ENCODE measurements at regions not wholly inside any gene's neighbourhood (a gene's known extent, or its start where the extent isn't known, plus 50 kb on each side); places are given as distances from the start of the nearest gene placed in this dataset.

DNA sequence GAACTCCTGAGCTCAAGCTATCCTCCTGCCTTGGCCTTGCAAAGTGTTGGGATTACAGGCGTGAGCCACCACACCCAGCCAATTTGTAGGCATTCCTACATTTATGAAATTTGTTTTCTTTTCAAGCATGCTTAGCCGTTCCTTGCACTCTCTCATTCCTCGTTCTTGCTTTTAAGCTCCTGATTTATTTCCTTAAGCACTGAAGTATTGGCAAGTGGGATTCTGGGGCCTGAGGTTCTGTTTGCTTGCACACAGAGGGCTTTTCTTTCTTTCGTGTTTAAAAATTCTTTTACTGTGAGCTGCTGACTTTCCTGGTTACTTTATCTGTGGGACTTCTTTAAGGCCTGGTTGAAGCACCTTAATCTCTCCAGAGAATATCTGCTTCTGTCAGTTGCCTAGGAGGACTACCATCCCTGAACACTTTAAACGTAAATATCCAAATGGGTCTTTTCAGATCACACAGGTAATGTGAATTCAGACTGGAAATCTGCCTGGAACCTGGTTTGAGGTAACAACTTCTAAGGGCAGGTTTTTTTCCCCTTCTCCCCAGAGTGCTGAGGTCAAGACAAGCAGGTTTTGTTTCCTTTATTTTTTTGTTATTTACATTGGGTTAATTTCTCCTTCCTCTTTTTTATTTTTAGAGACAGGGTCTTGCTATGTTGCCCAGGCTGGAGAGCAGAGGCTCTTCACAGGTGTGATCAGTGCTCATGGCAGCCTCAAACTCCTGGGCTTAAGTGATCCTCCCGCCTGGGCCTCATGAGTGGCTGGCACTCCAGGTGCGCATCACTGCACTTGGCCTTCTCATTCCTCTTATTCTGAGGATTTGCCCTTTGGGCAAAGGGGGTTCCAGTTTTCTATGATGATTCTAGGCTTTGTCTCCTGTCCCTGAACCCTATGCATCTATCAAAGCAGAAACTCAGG is 102.9 kb downstream of the PFKFB3 start:
- ATAC-seq (no peak), DNase-seq (no peak)
- H3K9me3 Mint-ChIP-seq, result no peaks in the 10 kb centered on the region
- H3K4me3 Mint-ChIP-seq, result no peak overlapping the region
- H3K4me1 Mint-ChIP-seq, result peaks cover 16% of the 10 kb centered on the region
- no peak overlapping the region for H3K27ac Mint-ChIP-seq
- no peaks in the 10 kb centered on the region for H3K27me3 Mint-ChIP-seq
- H3K36me3 Mint-ChIP-seq (ENCODE audit: low read depth), result no peaks in the 10 kb centered on the region

DNA sequence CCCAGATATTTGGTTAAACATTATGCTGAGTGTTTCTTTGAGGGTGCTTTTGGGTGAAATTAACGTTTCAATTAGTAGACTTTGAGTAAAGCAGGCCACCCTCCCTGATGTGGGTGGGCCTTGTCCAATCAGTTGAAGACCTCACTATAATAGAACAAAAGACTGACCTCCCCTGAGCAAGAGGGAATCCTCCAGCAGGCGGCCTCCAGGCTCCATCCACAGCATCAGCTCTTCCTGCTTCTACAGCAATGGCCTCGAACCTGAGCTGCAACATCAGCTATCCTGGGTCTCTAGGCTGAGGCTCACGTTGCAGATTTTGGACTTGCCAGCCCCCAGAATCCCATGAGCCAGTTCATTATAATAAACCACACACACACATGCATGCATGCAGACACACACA is 104.2 kb downstream of the PFKFB3 start:
- Mint-ChIP-seq H3K4me1 (peaks cover 11% of the 10 kb centered on the region), H3K27ac (no peak overlapping the region), H3K36me3 (ENCODE audit: low read depth) (no peaks in the 10 kb centered on the region), H3K4me3 (no peak overlapping the region), H3K9me3 (no peaks in the 10 kb centered on the region), H3K27me3 (no peaks in the 10 kb centered on the region)
- DNase-seq (no peak), ATAC-seq (no peak)

GRCh38 chr10:6309816-6310215 is 107.1 kb downstream of the PFKFB3 start:
- H3K9me3 Mint-ChIP-seq, result no peaks in the 10 kb centered on the region
- no peak for ATAC-seq
- no peaks in the 10 kb centered on the region for H3K36me3 Mint-ChIP-seq (ENCODE audit: low read depth)
- H3K27ac Mint-ChIP-seq, result no peak overlapping the region
- no peak for DNase-seq
- H3K4me3 Mint-ChIP-seq, result no peak overlapping the region
- peaks cover 11% of the 10 kb centered on the region for H3K4me1 Mint-ChIP-seq
- H3K27me3 Mint-ChIP-seq, result no peaks in the 10 kb centered on the region

DNA sequence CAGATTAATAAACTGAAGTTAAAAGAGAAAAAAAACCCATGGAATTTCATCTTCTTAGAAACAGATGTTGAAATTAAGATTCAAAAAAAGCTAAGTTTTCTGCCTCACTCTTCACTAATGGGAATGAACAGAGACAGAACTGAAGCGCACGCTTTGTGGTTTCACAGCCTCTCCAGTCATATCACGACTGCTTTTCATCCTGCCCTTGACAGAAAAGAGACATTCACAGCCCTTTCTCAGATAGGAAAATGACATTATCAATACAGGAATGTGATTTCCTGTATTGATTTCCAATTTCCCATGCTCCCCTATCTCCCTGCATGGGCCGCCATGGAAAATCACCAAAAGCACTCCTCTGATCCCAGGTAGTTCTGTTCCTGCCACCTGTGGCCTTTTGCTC is 108.2 kb downstream of the PFKFB3 start:
- Mint-ChIP-seq H3K9me3 (no peaks in the 10 kb centered on the region), H3K27ac (no peak overlapping the region), H3K36me3 (ENCODE audit: low read depth) (no peaks in the 10 kb centered on the region), H3K4me3 (no peak overlapping the region), H3K27me3 (no peaks in the 10 kb centered on the region), H3K4me1 (peaks cover 7% of the 10 kb centered on the region)
- DNase-seq (no peak), ATAC-seq (no peak)

- H3K36me3 Mint-ChIP-seq (ENCODE audit: low read depth), result no peaks in the 10 kb centered on the region
- ATAC-seq (no peak), DNase-seq (no peak)
- H3K4me1 Mint-ChIP-seq, result peaks cover 7% of the 10 kb centered on the region
- no peaks in the 10 kb centered on the region for H3K9me3 Mint-ChIP-seq
- H3K27me3 Mint-ChIP-seq, result no peaks in the 10 kb centered on the region
- no peak overlapping the region for H3K4me3 Mint-ChIP-seq
- H3K27ac Mint-ChIP-seq, result no peak overlapping the region
Observed at GRCh38 chr10:6311700-6312330, 109.1 kb downstream of the PFKFB3 start.

DNA sequence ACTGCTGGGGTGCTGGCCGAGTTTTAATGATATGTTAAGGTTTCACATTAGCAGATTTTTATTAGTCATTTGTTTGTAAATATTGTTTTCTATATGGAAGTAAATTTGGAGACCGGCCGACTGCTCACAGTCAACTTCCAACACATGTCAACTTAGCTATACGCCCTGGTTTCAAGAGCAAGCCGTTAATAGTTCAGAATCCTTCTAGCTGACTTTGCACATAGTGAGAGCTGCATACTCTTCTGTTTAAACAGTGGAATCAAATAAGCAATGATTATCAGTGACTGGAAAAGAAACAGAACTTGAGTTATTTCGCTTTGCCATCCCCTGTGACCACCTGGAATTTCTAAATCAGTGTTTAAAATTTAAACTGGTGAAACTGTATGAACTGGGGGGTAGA is 109.9 kb downstream of the PFKFB3 start:
- Mint-ChIP-seq H3K36me3 (ENCODE audit: low read depth) (no peaks in the 10 kb centered on the region), H3K4me1 (peaks cover 7% of the 10 kb centered on the region), H3K27me3 (no peaks in the 10 kb centered on the region), H3K9me3 (no peaks in the 10 kb centered on the region), H3K4me3 (no peak overlapping the region), H3K27ac (no peak overlapping the region)
- DNase-seq (no peak), ATAC-seq (no peak)

DNA sequence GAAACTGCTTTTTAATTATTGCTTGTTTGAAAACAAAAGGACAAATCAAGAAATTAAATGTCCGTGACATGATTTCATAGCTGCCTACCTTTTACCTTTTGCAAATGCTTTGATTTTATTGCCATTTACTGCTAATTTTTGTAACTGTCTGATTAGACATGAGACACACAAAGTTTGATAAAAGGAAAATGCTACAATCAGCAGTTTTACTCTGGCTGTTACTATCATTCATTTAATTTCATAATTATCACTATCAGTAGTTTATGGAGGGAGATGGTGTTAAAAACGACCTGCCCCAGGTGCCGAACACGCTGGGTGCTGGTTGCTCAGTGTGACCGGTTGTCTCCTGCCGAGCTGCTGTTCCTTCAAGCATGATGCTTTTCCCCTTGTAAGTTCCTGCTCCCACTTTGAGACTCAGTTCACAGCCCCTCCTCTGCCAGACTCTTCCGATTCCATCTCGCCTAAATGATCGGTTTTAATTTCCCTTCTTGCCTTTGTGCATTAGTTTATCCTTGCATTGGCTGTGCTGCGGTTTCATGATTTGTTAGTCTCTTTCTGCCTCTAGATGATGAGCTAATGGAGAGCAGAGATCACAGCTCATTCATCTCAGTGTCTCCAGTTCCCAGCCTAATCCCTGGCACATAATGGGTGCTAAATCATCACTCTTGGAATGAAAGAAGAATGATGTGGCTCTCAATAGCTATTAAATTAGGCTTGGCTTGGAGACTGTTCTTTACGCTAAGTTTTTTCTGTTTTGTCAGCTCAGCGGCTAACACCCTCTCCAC is 110.6 kb downstream of the PFKFB3 start:
- no peak overlapping the region for H3K4me3 Mint-ChIP-seq
- no peaks in the 10 kb centered on the region for H3K27me3 Mint-ChIP-seq
- no peak for ATAC-seq
- no peak overlapping the region for H3K27ac Mint-ChIP-seq
- no peak for DNase-seq
- H3K36me3 Mint-ChIP-seq (ENCODE audit: low read depth), result no peaks in the 10 kb centered on the region
- H3K4me1 Mint-ChIP-seq, result peaks cover 7% of the 10 kb centered on the region
- H3K9me3 Mint-ChIP-seq, result no peaks in the 10 kb centered on the region

- no peak for DNase-seq
- Mint-ChIP-seq H3K27me3 (no peaks in the 10 kb centered on the region), H3K4me1 (peaks cover 8% of the 10 kb centered on the region), H3K9me3 (no peaks in the 10 kb centered on the region), H3K4me3 (no peak overlapping the region), H3K36me3 (ENCODE audit: low read depth) (no peaks in the 10 kb centered on the region), H3K27ac (no peak overlapping the region)
- ATAC-seq, result no peak
Observed at GRCh38 chr10:6314620-6315205, 112.0 kb downstream of the PFKFB3 start.

DNA sequence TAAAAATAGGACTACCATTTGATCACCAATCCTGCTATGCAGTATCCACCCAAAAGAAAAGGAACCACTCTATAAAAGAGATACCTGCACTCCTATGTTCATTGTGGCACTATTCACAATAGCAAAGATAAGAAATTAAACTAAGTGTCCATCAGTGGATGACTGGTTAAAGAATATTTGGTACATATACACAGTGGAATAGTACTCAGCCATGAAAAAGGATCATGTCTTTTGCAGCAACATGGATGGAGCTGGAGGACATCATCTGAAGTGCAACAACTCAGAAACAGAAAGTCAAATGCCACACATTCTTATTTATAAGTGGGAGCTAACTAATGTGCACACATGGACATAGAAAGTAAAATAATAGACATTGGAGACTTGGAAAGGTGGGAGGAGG is 116.4 kb downstream of the PFKFB3 start:
- ATAC-seq (no peak), DNase-seq (no peak)
- no peaks in the 10 kb centered on the region for H3K27me3 Mint-ChIP-seq
- H3K4me1 Mint-ChIP-seq, result peaks cover 7% of the 10 kb centered on the region
- no peaks in the 10 kb centered on the region for H3K36me3 Mint-ChIP-seq (ENCODE audit: low read depth)
- no peak overlapping the region for H3K27ac Mint-ChIP-seq
- no peaks in the 10 kb centered on the region for H3K9me3 Mint-ChIP-seq
- H3K4me3 Mint-ChIP-seq, result no peak overlapping the region

- DNase-seq (no peak), ATAC-seq (peak; percentile 43)
- no peaks in the 10 kb centered on the region for H3K9me3 Mint-ChIP-seq
- no peak overlapping the region for H3K27ac Mint-ChIP-seq
- H3K4me1 Mint-ChIP-seq, result peaks cover 7% of the 10 kb centered on the region
- no peaks in the 10 kb centered on the region for H3K27me3 Mint-ChIP-seq
- H3K36me3 Mint-ChIP-seq (ENCODE audit: low read depth), result no peaks in the 10 kb centered on the region
- H3K4me3 Mint-ChIP-seq, result no peak overlapping the region
Observed at GRCh38 chr10:6320320-6321010, 117.7 kb downstream of the PFKFB3 start.

- Mint-ChIP-seq H3K27me3 (no peaks in the 10 kb centered on the region), H3K27ac (no peak overlapping the region), H3K4me1 (peaks cover 7% of the 10 kb centered on the region), H3K36me3 (ENCODE audit: low read depth) (no peaks in the 10 kb centered on the region), H3K4me3 (no peak overlapping the region), H3K9me3 (no peaks in the 10 kb centered on the region)
- ATAC-seq (peak; percentile 40), DNase-seq (no peak)
Observed at GRCh38 chr10:6321880-6322279, 119.1 kb downstream of the PFKFB3 start.

- H3K36me3 Mint-ChIP-seq (ENCODE audit: low read depth), result no peaks in the 10 kb centered on the region
- ATAC-seq (no peak), DNase-seq (no peak)
- no peak overlapping the region for H3K27ac Mint-ChIP-seq
- no peaks in the 10 kb centered on the region for H3K9me3 Mint-ChIP-seq
- H3K4me3 Mint-ChIP-seq, result no peak overlapping the region
- peaks cover 7% of the 10 kb centered on the region for H3K4me1 Mint-ChIP-seq
- no peaks in the 10 kb centered on the region for H3K27me3 Mint-ChIP-seq
Observed at GRCh38 chr10:6322805-6323204, 120.1 kb downstream of the PFKFB3 start.

- Mint-ChIP-seq H3K4me3 (no peak overlapping the region), H3K27me3 (no peaks in the 10 kb centered on the region), H3K27ac (no peak overlapping the region), H3K4me1 (no peaks in the 10 kb centered on the region), H3K9me3 (peaks cover 4% of the 10 kb centered on the region), H3K36me3 (ENCODE audit: low read depth) (peaks cover 6% of the 10 kb centered on the region)
- no peak for DNase-seq
- ATAC-seq, result no peak
Observed at GRCh38 chr10:6327961-6328698, 125.4 kb downstream of the PFKFB3 start.
